HepG2 (cell line): ENCODE measurements at regions not wholly inside any gene's neighbourhood (a gene's known extent, or its start where the extent isn't known, plus 50 kb on each side); places are given as distances from the start of the nearest gene placed in this dataset.
A peak's percentile ranks its signal among the peaks of the same experiment; 100 is the strongest.

ENCODE experiments used
- GATAD2A ChIP-seq: IDR thresholded peaks from 2 replicates; pipeline ENCODE4 v1.6.1; 2016
- JUND ChIP-seq: sonication (generic); formaldehyde crosslinking; IDR thresholded peaks from 2 replicates; pipeline ENCODE4 v1.8.0; 2022; ENCODE audit warnings: mild to moderate bottlenecking, missing genetic modification reagents
- MAFG ChIP-seq: sonication (generic); formaldehyde crosslinking; IDR thresholded peaks from 2 replicates; pipeline ENCODE4 v1.5.1; 2020; ENCODE audit warnings: mild to moderate bottlenecking, missing genetic modification reagents
- RARA ChIP-seq: IDR thresholded peaks from 2 replicates; pipeline ENCODE4 v1.6.1; 2016; ENCODE audit warnings: missing genetic modification reagents, missing compliant biosample characterization
- SOX13 ChIP-seq, 3 experiments: fragments of 450-650 bp in 1 of 3; sonication (generic) in 1 of 3; formaldehyde crosslinking in 1 of 3; IDR thresholded peaks in 2 of 3; conservative IDR thresholded peaks in 1 of 3; 2 replicates each; pipeline versions ENCODE4 v1.5.0 to v1.6.1; 2016 to 2020; ENCODE audit warnings: antibody characterized with exemption in 1 of 3, mild to moderate bottlenecking in 1 of 3, missing compliant biosample characterization in 1 of 3, missing genetic modification reagents in 1 of 3, moderate library complexity in 1 of 3
- SOX6 ChIP-seq, 2 experiments: fragments of 450-650 bp in 1 of 2; sonication (generic) in 1 of 2; formaldehyde crosslinking in 1 of 2; IDR thresholded peaks; 2 replicates each; pipeline versions ENCODE4 v1.4.0 to v1.6.1; 2017 to 2020; ENCODE audit warnings: antibody characterized with exemption in 1 of 2, mild to moderate bottlenecking in 1 of 2, missing genetic modification reagents in 1 of 2
- TFE3 ChIP-seq: IDR thresholded peaks from 2 replicates; pipeline ENCODE4 v1.6.1; 2016
- XRCC5 ChIP-seq: fragments of 200-400 bp; formaldehyde crosslinking; optimal IDR thresholded peaks from 2 replicates; pipeline ENCODE3; 2017; ENCODE audit warnings: mild to moderate bottlenecking, low read length
- ZIK1 ChIP-seq: sonication (generic); formaldehyde crosslinking; IDR thresholded peaks from 2 replicates; pipeline ENCODE4 v1.5.0; 2020; ENCODE audit warnings: mild to moderate bottlenecking, low read depth, missing genetic modification reagents, borderline replicate concordance
- ZNF12 ChIP-seq: sonication (generic); formaldehyde crosslinking; IDR thresholded peaks from 2 replicates; pipeline ENCODE4 v1.5.0; 2020; ENCODE audit warnings: missing genetic modification reagents
- ZNF30 ChIP-seq: sonication (generic); formaldehyde crosslinking; IDR thresholded peaks from 2 replicates; pipeline ENCODE4 v1.5.0; 2020; ENCODE audit warnings: mild to moderate bottlenecking, missing genetic modification reagents
- ZNF350 ChIP-seq: sonication (generic); formaldehyde crosslinking; IDR thresholded peaks from 2 replicates; pipeline ENCODE4 v1.4.0; 2020; ENCODE audit warnings: mild to moderate bottlenecking, low read depth, missing genetic modification reagents, borderline replicate concordance
- TF ChIP-seq, protein P1 (sequence below): sonication (generic); formaldehyde crosslinking; IDR thresholded peaks from 2 replicates; pipeline ENCODE4 v1.9.0; 2022; ENCODE audit warnings: missing genetic modification reagents, mild to moderate bottlenecking, borderline replicate concordance
- TF ChIP-seq, protein P2 (sequence below): IDR thresholded peaks from 2 replicates; pipeline ENCODE4 v1.6.1; 2016; ENCODE audit warnings: low read depth, missing genetic modification reagents, missing compliant biosample characterization
- TF ChIP-seq, protein P3 (sequence below): sonication (generic); formaldehyde crosslinking; IDR thresholded peaks from 2 replicates; pipeline ENCODE4 v1.8.0; 2022; ENCODE audit warnings: missing genetic modification reagents, mild to moderate bottlenecking, borderline replicate concordance
- TF ChIP-seq, protein P4 (sequence below): IDR thresholded peaks from 2 replicates; pipeline ENCODE4 v1.6.1; 2012; ENCODE audit warnings: low read depth, low read length, improper control_type of control experiment

DNA sequence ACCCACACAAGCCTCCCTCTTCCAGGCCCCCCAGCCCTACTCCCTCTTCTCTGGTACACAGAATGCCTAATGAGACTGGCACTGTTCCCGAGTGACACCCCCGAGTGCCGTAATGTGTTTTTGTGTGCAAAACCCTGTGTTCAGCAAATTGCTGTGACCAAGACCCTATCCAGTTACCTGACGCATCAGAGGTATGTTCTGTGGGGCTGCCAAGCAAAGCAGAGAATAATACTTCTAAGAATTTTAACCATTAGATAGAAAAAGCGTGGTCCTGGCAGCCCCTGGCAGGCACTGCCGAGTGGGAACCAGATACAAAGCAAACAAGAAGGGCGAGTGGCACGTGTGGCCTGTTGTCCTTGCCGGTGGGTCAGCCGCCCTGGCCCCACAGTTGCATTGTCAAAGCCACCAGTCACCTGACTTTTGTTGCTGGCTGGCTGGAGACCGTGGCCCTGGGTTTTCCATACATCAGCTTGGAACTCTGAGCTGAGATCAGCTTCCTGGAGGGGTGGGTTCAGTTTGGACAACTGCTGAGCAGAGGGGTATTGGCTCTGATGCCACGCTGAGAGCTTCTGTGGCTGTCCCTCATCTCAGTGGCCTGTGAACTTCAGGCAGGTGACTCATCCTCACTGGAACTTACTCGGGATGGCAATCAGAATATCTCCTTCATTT lies 69.1 kb upstream of the BRD7 start (continued):
- TF ChIP-seq ZNF30 (CRISPR knock-in tag) (no peak), SOX13 (IDR thresholded peaks at IDR 0.05) (peak; percentile 94), SOX13 (CRISPR knock-in tag; conservative IDR thresholded peaks at IDR 0.05 in 1 of 2, IDR thresholded peaks at IDR 0.05 in 1 of 2) (peak in 1 of 2 experiments; percentile 96; a peak in 2 of 4 replicates), ZIK1 (0 out of 2 replicates have a peak, but pooled peaks have one; percentile 51), XRCC5 (no peak), MAFG (peak; percentile 58; the same call in 1 of the 2 replicates), ZNF12 (CRISPR knock-in tag) (0 out of 2 replicates have a peak, but pooled peaks have one; percentile 55), SOX6 (IDR thresholded peaks at IDR 0.05) (no peak), SOX6 (CRISPR knock-in tag; IDR thresholded peaks at IDR 0.05) (peak; percentile 96), JUND (peak; percentile 53; the same call in 1 of the 2 replicates), GATAD2A (CRISPR knock-in tag) (peak; percentile 70), TFE3 (peak; percentile 73), RARA (CRISPR knock-in tag) (no peak; the same call in 1 of the 2 replicates), ZNF350 (CRISPR knock-in tag) (peak; percentile 31; the same call in 1 of the 2 replicates)
- TF ChIP-seq, protein P1, sequence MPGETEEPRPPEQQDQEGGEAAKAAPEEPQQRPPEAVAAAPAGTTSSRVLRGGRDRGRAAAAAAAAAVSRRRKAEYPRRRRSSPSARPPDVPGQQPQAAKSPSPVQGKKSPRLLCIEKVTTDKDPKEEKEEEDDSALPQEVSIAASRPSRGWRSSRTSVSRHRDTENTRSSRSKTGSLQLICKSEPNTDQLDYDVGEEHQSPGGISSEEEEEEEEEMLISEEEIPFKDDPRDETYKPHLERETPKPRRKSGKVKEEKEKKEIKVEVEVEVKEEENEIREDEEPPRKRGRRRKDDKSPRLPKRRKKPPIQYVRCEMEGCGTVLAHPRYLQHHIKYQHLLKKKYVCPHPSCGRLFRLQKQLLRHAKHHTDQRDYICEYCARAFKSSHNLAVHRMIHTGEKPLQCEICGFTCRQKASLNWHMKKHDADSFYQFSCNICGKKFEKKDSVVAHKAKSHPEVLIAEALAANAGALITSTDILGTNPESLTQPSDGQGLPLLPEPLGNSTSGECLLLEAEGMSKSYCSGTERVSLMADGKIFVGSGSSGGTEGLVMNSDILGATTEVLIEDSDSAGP (CRISPR knock-in tag): 0 out of 2 replicates have a peak, but pooled peaks have one; percentile 22
- TF ChIP-seq, protein P2, sequence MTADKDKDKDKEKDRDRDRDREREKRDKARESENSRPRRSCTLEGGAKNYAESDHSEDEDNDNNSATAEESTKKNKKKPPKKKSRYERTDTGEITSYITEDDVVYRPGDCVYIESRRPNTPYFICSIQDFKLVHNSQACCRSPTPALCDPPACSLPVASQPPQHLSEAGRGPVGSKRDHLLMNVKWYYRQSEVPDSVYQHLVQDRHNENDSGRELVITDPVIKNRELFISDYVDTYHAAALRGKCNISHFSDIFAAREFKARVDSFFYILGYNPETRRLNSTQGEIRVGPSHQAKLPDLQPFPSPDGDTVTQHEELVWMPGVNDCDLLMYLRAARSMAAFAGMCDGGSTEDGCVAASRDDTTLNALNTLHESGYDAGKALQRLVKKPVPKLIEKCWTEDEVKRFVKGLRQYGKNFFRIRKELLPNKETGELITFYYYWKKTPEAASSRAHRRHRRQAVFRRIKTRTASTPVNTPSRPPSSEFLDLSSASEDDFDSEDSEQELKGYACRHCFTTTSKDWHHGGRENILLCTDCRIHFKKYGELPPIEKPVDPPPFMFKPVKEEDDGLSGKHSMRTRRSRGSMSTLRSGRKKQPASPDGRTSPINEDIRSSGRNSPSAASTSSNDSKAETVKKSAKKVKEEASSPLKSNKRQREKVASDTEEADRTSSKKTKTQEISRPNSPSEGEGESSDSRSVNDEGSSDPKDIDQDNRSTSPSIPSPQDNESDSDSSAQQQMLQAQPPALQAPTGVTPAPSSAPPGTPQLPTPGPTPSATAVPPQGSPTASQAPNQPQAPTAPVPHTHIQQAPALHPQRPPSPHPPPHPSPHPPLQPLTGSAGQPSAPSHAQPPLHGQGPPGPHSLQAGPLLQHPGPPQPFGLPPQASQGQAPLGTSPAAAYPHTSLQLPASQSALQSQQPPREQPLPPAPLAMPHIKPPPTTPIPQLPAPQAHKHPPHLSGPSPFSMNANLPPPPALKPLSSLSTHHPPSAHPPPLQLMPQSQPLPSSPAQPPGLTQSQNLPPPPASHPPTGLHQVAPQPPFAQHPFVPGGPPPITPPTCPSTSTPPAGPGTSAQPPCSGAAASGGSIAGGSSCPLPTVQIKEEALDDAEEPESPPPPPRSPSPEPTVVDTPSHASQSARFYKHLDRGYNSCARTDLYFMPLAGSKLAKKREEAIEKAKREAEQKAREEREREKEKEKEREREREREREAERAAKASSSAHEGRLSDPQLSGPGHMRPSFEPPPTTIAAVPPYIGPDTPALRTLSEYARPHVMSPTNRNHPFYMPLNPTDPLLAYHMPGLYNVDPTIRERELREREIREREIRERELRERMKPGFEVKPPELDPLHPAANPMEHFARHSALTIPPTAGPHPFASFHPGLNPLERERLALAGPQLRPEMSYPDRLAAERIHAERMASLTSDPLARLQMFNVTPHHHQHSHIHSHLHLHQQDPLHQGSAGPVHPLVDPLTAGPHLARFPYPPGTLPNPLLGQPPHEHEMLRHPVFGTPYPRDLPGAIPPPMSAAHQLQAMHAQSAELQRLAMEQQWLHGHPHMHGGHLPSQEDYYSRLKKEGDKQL (CRISPR knock-in tag): peak; percentile 49; the same call in 1 of the 2 replicates
- TF ChIP-seq, protein P3, sequence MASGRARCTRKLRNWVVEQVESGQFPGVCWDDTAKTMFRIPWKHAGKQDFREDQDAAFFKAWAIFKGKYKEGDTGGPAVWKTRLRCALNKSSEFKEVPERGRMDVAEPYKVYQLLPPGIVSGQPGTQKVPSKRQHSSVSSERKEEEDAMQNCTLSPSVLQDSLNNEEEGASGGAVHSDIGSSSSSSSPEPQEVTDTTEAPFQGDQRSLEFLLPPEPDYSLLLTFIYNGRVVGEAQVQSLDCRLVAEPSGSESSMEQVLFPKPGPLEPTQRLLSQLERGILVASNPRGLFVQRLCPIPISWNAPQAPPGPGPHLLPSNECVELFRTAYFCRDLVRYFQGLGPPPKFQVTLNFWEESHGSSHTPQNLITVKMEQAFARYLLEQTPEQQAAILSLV (CRISPR knock-in tag): 0 out of 2 replicates have a peak, but pooled peaks have one; percentile 33
- TF ChIP-seq, protein P4, sequence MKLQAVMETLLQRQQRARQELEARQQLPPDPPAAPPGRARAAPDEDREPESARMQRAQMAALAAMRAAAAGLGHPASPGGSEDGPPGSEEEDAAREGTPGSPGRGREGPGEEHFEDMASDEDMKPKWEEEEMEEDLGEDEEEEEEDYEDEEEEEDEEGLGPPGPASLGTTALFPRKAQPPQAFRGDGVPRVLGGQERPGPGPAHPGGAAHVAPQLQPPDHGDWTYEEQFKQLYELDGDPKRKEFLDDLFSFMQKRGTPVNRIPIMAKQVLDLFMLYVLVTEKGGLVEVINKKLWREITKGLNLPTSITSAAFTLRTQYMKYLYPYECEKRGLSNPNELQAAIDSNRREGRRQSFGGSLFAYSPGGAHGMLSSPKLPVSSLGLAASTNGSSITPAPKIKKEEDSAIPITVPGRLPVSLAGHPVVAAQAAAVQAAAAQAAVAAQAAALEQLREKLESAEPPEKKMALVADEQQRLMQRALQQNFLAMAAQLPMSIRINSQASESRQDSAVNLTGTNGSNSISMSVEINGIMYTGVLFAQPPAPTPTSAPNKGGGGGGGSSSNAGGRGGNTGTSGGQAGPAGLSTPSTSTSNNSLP: 0 out of 2 replicates have a peak, but pooled peaks have one; percentile 19
